PC-9 (cell line): ENCODE measurements at regions not wholly inside any gene's neighbourhood (a gene's known extent, or its start where the extent isn't known, plus 50 kb on each side); places are given as distances from the start of the nearest gene placed in this dataset.
"Not testable (repeated sequence)": the region's sequence is repeated elsewhere in the genome, so short reads cannot be mapped to it uniquely, and the experiment has no call there.

Experiments
- BruUV-seq: library from RNA; stranded (reverse); fragments of 400-500 nt; replicated peaks from 2 replicates; lab custom pipeline; 2021; lab: Mats Ljungman, UMichigan
- CTCF ChIA-PET: fragments of 300-600 bp; sonication (Branson Sonifier 250); formaldehyde crosslinking; loops from one replicate; lab custom pipeline; 2022; ENCODE audit warnings: antibody characterized with exemption; lab: Charles Lee
- POLR2A ChIA-PET: fragments of 300-600 bp; sonication (Branson Sonifier 250); formaldehyde crosslinking; loops from one replicate; lab custom pipeline; 2022; ENCODE audit warnings: antibody characterized with exemption; ENCODE audit not compliant: unreplicated experiment; lab: Charles Lee
- DNase-seq, 2 experiments: peaks; one replicate each; pipeline versions ENCODE4 v3.0.0 to v3.0.0-alpha.2; 2015 to 2022; ENCODE audit warnings: mixed read lengths in 1 of 2
- H2AFZ ChIP-seq: fragments of 200-600 bp; sonication (generic); 2 replicates; pipeline ENCODE4 v1.8.1; 2017; ENCODE audit warnings: antibody characterized with exemption
- H3F3A ChIP-seq: fragments of 200-600 bp; sonication (generic); 2 replicates; pipeline ENCODE4 v1.8.1; 2017; ENCODE audit warnings: antibody characterized with exemption, mild to moderate bottlenecking, low read depth; ENCODE audit not compliant: insufficient read depth
- H3K27ac ChIP-seq: fragments of 200-600 bp; sonication (generic); 2 replicates; pipeline ENCODE4 v1.6.1; 2016; ENCODE audit warnings: mixed run types
- H3K27me3 ChIP-seq: fragments of 200-600 bp; sonication (generic); 2 replicates; pipeline ENCODE4 v1.6.1; 2016; ENCODE audit warnings: low read depth, mixed run types; ENCODE audit not compliant: insufficient read depth
- H3K36me3 ChIP-seq: fragments of 200-600 bp; sonication (generic); 2 replicates; pipeline ENCODE4 v1.6.1; 2016; ENCODE audit warnings: low read depth, mixed run types
- H3K4me1 ChIP-seq: fragments of 200-600 bp; sonication (generic); replicated peaks from 2 replicates; pipeline ENCODE4 v1.6.1; 2016; ENCODE audit warnings: mixed run types; ENCODE audit not compliant: insufficient read depth
- H3K4me2 ChIP-seq: fragments of 200-600 bp; sonication (generic); 2 replicates; pipeline ENCODE4 v1.6.1; 2017; ENCODE audit warnings: mixed run types
- H3K4me3 ChIP-seq: fragments of 200-600 bp; sonication (generic); 2 replicates; pipeline ENCODE4 v1.6.1; 2016; ENCODE audit warnings: mixed run types
- H3K79me2 ChIP-seq: fragments of 200-600 bp; sonication (generic); 2 replicates; pipeline ENCODE4 v1.6.1; 2017; ENCODE audit warnings: low read depth, mixed run types
- H3K9me2 ChIP-seq: fragments of 200-600 bp; sonication (generic); 2 replicates; pipeline ENCODE4 v1.8.1; 2017; ENCODE audit warnings: mild to moderate bottlenecking; ENCODE audit not compliant: insufficient read depth
- H3K9me3 ChIP-seq: fragments of 200-600 bp; sonication (generic); 2 replicates; pipeline ENCODE4 v1.8.1; 2016; ENCODE audit warnings: low read depth; ENCODE audit not compliant: insufficient read depth
- H4K20me1 ChIP-seq: fragments of 200-600 bp; sonication (generic); 2 replicates; pipeline ENCODE4 v1.8.1; 2017; ENCODE audit not compliant: insufficient read depth
- EZH2 ChIP-seq: fragments of 200-600 bp; sonication (generic); IDR thresholded peaks from 2 replicates; pipeline ENCODE4 v1.8.0; 2017; ENCODE audit warnings: antibody characterized with exemption, low read depth
- intact Hi-C: fragments of 100-400 bp; cut with micrococcal nuclease; formaldehyde crosslinking; loops from one replicate; pipeline ENCODE4 v1.10.0; 2022; ENCODE audit not compliant: unreplicated experiment
- TF ChIP-seq, protein P1 (sequence below): fragments of 200-600 bp; sonication (generic); conservative IDR thresholded peaks from 2 replicates; pipeline ENCODE4 v1.6.1; 2017; ENCODE audit warnings: mixed run types, antibody characterized with exemption, mild to moderate bottlenecking, moderate library complexity

GRCh38 chr13:86324191-86324590 is 525.0 kb upstream of the SLITRK6 start:
- no peak overlapping the region for H3K4me2 ChIP-seq
- H3F3A ChIP-seq, result no peaks in the 10 kb centered on the region
- no peaks in the 10 kb centered on the region for H4K20me1 ChIP-seq
- no peaks in the 10 kb centered on the region for H3K9me3 ChIP-seq
- BruUV-seq, result no TSS peak
- no peaks in the 10 kb centered on the region for H3K36me3 ChIP-seq
- H3K4me1 ChIP-seq, result no peaks in the 10 kb centered on the region
- no peaks in the 10 kb centered on the region for H3K27me3 ChIP-seq
- no peak overlapping the region for H2AFZ ChIP-seq
- no peak for TF ChIP-seq EZH2
- ChIA-PET CTCF (no interaction called here), POLR2A (no interaction called here)
- no peak overlapping the region for H3K4me3 ChIP-seq
- no peaks in the 10 kb centered on the region for H3K79me2 ChIP-seq
- no peaks in the 10 kb centered on the region for H3K9me2 ChIP-seq
- intact Hi-C loops, result no loop called here
- no peak overlapping the region for H3K27ac ChIP-seq
- DNase-seq, result no peak

DNA sequence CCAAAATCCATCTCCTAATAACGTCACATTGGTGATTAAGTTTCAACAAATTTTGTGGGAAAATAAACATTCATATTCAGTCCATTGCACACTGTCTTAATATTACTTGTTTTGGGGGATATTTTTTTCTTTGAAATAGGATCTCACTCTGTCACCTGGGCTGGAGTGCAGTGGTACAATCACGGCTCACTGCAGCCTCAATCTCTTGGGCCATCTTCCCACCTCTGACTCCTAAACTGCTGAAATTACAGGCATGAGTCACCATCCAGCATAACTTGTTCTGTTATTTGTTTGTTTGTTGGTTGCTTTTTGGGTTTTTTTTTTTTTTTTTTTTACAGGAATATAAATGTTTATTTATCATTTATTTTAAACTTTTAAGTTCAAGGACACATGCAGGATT is 556.1 kb upstream of the SLITRK6 start:
- CTCF ChIA-PET, result no interaction called here
- TF ChIP-seq, protein P1, sequence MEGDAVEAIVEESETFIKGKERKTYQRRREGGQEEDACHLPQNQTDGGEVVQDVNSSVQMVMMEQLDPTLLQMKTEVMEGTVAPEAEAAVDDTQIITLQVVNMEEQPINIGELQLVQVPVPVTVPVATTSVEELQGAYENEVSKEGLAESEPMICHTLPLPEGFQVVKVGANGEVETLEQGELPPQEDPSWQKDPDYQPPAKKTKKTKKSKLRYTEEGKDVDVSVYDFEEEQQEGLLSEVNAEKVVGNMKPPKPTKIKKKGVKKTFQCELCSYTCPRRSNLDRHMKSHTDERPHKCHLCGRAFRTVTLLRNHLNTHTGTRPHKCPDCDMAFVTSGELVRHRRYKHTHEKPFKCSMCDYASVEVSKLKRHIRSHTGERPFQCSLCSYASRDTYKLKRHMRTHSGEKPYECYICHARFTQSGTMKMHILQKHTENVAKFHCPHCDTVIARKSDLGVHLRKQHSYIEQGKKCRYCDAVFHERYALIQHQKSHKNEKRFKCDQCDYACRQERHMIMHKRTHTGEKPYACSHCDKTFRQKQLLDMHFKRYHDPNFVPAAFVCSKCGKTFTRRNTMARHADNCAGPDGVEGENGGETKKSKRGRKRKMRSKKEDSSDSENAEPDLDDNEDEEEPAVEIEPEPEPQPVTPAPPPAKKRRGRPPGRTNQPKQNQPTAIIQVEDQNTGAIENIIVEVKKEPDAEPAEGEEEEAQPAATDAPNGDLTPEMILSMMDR, result no peak
- no peak for TF ChIP-seq EZH2
- H3K79me2 ChIP-seq, result no peaks in the 10 kb centered on the region
- POLR2A ChIA-PET, result interaction anchor here (0.5 kb wide), 1 partner anchor 93 kb away, joined by 3 read pairs; no protein-coding TSS in a partner anchor
- no peaks in the 10 kb centered on the region for H3K27me3 ChIP-seq
- DNase-seq, result peak; percentile 53 to 55
- intact Hi-C loops, result no loop called here
- H3K4me3 ChIP-seq, result no peak overlapping the region
- no peak overlapping the region for H3K4me2 ChIP-seq
- H3K9me3 ChIP-seq, result no peaks in the 10 kb centered on the region
- H3K9me2 ChIP-seq, result no peaks in the 10 kb centered on the region
- BruUV-seq, result no TSS peak
- no peaks in the 10 kb centered on the region for H3K4me1 ChIP-seq
- no peak overlapping the region for H2AFZ ChIP-seq
- no peaks in the 10 kb centered on the region for H3K36me3 ChIP-seq
- H4K20me1 ChIP-seq, result no peaks in the 10 kb centered on the region
- no peaks in the 10 kb centered on the region for H3F3A ChIP-seq
- no peak overlapping the region for H3K27ac ChIP-seq

DNA sequence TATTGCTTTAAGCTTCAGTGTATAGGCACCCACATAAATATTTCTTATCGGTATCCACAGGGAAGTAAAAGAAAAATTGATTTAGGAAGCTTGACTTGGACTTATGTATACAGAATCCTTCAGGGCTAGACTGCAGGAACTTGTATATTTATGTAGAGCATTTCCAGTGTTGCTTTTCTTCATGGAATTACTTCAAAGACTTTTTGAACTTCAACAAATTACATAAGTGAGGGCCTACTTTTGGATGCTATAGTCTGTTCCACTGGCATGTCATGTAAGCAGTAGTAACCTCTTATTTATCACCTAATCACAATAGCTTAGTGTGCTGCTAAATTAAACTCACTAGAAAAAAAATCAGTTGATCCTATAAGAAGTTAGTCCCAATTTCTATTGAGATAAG is 557.9 kb upstream of the SLITRK6 start:
- no peaks in the 10 kb centered on the region for H3K9me3 ChIP-seq
- no peak overlapping the region for H3K4me3 ChIP-seq
- H3K9me2 ChIP-seq, result no peaks in the 10 kb centered on the region
- H4K20me1 ChIP-seq, result no peaks in the 10 kb centered on the region
- no peaks in the 10 kb centered on the region for H3K27me3 ChIP-seq
- H3K4me1 ChIP-seq, result no peaks in the 10 kb centered on the region
- TF ChIP-seq, protein P1, result no peak
- TF ChIP-seq EZH2, result no peak
- no peak overlapping the region for H2AFZ ChIP-seq
- ChIA-PET CTCF (no interaction called here), POLR2A (no interaction called here)
- BruUV-seq, result no TSS peak
- DNase-seq, result no peak
- H3K27ac ChIP-seq, result no peak overlapping the region
- H3K36me3 ChIP-seq, result no peaks in the 10 kb centered on the region
- H3F3A ChIP-seq, result no peaks in the 10 kb centered on the region
- no peak overlapping the region for H3K4me2 ChIP-seq
- H3K79me2 ChIP-seq, result no peaks in the 10 kb centered on the region
- intact Hi-C loops, result no loop called here

DNA sequence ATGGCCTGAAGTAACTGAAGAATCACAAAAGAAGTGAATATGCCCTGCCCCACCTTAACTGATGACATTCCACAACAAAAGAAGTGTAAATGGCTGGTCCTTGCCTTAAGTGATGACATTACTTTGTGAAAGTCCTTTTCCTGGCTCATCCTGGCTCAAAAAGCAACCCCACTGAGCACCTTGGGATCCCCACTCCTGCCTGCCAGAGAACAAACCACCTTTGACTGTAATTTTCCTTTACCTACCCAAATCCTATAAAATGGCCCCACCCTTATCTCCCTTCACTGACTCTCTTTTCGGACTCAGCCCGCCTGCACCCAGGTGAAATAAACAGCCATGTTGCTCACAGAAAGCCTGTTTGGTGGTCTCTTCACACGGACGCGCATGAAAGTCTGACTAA is 564.5 kb upstream of the SLITRK6 start:
- H3K4me1 ChIP-seq, H2AFZ ChIP-seq, H3K9me3 ChIP-seq, BruUV-seq, H3K36me3 ChIP-seq, DNase-seq, H3K79me2 ChIP-seq, H4K20me1 ChIP-seq, CTCF ChIA-PET, intact Hi-C loops, H3F3A ChIP-seq, H3K27ac ChIP-seq, POLR2A ChIA-PET, H3K4me2 ChIP-seq, H3K27me3 ChIP-seq, H3K9me2 ChIP-seq, H3K4me3 ChIP-seq: not testable (repeated sequence)
